ENCODE measurements at regions not wholly inside any gene's neighbourhood (a gene's known extent, or its start where the extent isn't known, plus 50 kb on each side); places are given as distances from the start of the nearest gene placed in this dataset.

DNA sequence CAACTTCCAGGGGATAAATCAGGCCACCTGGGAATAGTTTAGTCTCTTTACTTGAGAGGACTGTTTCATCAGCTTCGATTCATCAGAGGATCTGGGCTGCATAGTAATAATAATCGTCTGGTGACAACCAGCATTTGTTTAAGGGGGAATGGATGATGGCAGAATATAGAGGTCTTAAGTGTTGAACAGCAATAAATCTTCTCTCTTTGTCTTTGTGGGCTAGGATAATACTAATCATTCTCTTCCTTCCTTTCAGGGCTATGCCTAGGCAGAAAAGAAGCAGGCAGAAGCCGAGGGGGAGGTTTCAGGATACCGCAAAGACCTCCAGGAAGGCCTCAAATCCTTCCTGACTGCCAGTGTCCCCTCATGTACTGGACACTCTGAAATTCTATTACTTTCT, 150.4 kb upstream of the GAREM1 start:
- no peak overlapping the region for H3K4me3 ChIP-seq (ENCODE audit: control insufficient read depth, low read depth, low read length)
- DNase-seq (ENCODE audit: low read depth) = no peak
- no peak for TF ChIP-seq CTCF (IDR thresholded peaks at IDR 0.05; ENCODE audit: control insufficient read depth, insufficient read depth, low read depth, low read length, missing control alignments)

DNA sequence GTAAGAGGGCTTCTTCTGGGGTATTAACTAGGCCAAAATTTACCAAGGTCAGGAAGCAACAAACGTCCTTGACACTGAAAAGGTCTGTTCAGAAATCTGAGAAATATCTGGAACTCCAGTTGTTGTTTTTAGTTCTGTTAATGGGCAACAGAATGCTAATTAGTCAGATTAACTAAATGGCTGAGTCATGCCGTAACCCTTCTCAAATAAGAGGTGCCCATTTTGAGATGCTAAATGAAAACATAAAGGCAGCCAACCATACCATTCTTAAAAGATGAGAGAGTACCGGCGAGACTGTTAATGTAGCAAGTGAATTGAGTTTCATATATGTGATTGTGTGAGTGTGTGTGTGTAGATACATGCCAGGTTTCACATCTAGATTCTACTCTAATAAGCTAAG, 147.9 kb upstream of the GAREM1 start:
- TF ChIP-seq CTCF (IDR thresholded peaks at IDR 0.05; ENCODE audit: control insufficient read depth, insufficient read depth, low read depth, low read length, missing control alignments) = no peak
- no peak for DNase-seq (ENCODE audit: low read depth)
- H3K4me3 ChIP-seq (ENCODE audit: control insufficient read depth, low read depth, low read length) = no peak overlapping the region

DNA sequence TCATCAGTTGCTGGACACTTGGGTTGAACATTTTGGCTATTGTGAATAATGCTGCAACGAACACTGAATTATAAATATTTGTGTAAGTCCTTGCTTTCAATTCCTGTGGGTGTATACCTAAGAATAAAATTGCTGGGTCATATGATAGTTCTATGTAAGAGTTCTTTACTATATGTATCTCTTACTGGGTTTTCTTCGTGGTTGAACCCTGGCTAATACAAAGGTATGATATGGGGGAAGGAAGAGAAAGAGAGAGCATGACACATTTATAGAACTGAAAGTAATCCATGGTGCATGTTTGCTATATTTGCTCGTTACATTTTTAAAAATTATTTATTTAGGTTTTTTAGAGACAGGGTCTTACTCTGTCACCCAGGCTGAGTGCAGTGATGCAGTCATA, 143.1 kb upstream of the GAREM1 start:
- no peak for TF ChIP-seq CTCF (IDR thresholded peaks at IDR 0.05; ENCODE audit: control insufficient read depth, insufficient read depth, low read depth, low read length, missing control alignments)

DNA sequence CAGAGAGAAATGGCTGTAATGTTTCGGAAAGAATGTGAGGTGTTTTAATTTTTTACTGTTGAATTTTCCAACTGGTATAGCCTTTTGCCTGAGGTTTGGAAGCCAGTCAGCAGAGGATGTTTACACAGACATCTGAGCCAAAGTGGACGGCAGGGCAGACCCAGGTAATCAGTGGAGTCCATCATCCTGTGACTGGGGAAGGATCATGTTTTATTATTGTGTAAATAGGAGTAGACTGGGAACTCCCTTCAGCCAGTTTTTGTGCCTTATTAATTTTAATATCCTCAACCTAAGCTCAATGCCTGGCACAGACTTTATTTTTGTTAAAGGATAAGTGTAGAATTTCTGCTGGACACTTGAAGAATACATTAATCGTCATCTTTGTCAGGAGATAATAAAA, 142.0 kb upstream of the GAREM1 start:
- no peak overlapping the region for H3K4me3 ChIP-seq (ENCODE audit: control insufficient read depth, low read depth, low read length)
- no peak for DNase-seq (ENCODE audit: low read depth)
- no peak for TF ChIP-seq CTCF (IDR thresholded peaks at IDR 0.05; ENCODE audit: control insufficient read depth, insufficient read depth, low read depth, low read length, missing control alignments)

More for the DNA sequence above, 143.1 kb upstream of the GAREM1 start:
- H3K4me3 ChIP-seq (ENCODE audit: control insufficient read depth, low read depth, low read length) = no peak overlapping the region
- DNase-seq (ENCODE audit: low read depth) = no peak

- TF ChIP-seq CTCF (IDR thresholded peaks at IDR 0.05; ENCODE audit: control insufficient read depth, insufficient read depth, low read depth, low read length, missing control alignments) = no peak
- no peak for DNase-seq (ENCODE audit: low read depth)
- H3K4me3 ChIP-seq (ENCODE audit: control insufficient read depth, low read depth, low read length) = no peak overlapping the region
Measured at GRCh38 chr18:32610176-32610575, 139.5 kb upstream of the GAREM1 start.

GRCh38 chr18:32607816-32608215, 137.1 kb upstream of the GAREM1 start:
- no peak for DNase-seq (ENCODE audit: low read depth)
- no peak for TF ChIP-seq CTCF (IDR thresholded peaks at IDR 0.05; ENCODE audit: control insufficient read depth, insufficient read depth, low read depth, low read length, missing control alignments)
- no peak overlapping the region for H3K4me3 ChIP-seq (ENCODE audit: control insufficient read depth, low read depth, low read length)

DNA sequence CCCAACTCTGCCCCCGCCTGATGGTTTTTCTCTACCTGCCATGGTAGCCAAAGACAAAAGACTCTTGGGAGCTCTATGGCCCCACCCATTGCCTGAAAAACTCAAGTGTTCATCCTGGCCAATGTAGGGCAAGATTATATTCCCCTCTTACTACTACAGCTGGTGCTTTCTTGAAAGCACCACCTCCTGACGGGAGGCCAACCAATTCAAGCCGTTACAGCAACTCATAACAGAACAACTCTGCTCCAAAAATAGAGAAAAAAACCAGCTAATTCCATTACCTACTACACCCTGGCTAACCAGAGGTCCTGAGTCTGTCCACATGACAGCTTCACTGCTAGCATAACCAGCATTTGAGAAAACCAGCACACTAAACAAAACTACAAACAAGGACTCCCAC, 127.5 kb upstream of the GAREM1 start:
- DNase-seq (ENCODE audit: low read depth) = no peak
- H3K4me3 ChIP-seq (ENCODE audit: control insufficient read depth, low read depth, low read length) = no peak overlapping the region
- no peak for TF ChIP-seq CTCF (IDR thresholded peaks at IDR 0.05; ENCODE audit: control insufficient read depth, insufficient read depth, low read depth, low read length, missing control alignments)
